ENCODE measurements at regions not wholly inside any gene's neighbourhood (a gene's known extent, or its start where the extent isn't known, plus 50 kb on each side); places are given as distances from the start of the nearest gene placed in this dataset.
"Not testable (repeated sequence)": the region's sequence is repeated elsewhere in the genome, so short reads cannot be mapped to it uniquely, and the experiment has no call there.

DNA sequence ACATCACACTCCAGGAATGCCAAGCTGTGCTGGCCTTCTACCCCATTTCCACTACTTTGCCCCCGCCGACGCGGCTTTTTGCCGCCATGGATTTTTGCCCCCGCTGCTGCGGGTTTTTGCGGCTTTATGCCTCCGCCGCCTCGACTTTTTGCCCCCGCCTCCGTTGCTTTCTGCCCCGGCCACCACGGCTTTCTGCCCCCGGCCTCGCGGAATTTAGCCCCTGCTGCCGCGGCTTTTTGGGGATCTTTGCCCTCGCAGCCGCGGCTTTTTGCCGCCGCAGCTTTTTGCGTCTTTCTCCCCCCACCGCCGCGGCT, 2750.4 kb downstream of the RPIA start:
- TF ChIP-seq, protein P1, sequence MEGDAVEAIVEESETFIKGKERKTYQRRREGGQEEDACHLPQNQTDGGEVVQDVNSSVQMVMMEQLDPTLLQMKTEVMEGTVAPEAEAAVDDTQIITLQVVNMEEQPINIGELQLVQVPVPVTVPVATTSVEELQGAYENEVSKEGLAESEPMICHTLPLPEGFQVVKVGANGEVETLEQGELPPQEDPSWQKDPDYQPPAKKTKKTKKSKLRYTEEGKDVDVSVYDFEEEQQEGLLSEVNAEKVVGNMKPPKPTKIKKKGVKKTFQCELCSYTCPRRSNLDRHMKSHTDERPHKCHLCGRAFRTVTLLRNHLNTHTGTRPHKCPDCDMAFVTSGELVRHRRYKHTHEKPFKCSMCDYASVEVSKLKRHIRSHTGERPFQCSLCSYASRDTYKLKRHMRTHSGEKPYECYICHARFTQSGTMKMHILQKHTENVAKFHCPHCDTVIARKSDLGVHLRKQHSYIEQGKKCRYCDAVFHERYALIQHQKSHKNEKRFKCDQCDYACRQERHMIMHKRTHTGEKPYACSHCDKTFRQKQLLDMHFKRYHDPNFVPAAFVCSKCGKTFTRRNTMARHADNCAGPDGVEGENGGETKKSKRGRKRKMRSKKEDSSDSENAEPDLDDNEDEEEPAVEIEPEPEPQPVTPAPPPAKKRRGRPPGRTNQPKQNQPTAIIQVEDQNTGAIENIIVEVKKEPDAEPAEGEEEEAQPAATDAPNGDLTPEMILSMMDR (conservative IDR thresholded peaks at IDR 0.05 in 1 of 2, IDR thresholded peaks at IDR 0.05 in 1 of 2; ENCODE audit: extremely low read depth in 1 of 2, insufficient read depth in 1 of 2, low read depth in 1 of 2, low read length in 2 of 2): not testable (repeated sequence)
- TF ChIP-seq EZH2 (IDR thresholded peaks at IDR 0.05; ENCODE audit: borderline replicate concordance, low read length): not testable (repeated sequence)

Data from mammary epithelial cell (primary cell).